B cell (primary cell): ENCODE measurements at regions not wholly inside any gene's neighbourhood (a gene's known extent, or its start where the extent isn't known, plus 50 kb on each side); places are given as distances from the start of the nearest gene placed in this dataset.

ENCODE experiments used
- ATAC-seq: fragments of 200-7000 bp; cut with Tn5 transposase; one replicate; pipeline ENCODE4 v1.10.0; 2021; ENCODE audit warnings: low read depth, mild to moderate bottlenecking, moderate number of reproducible peaks, moderate library complexity
- CTCF ChIA-PET: fragments of 350-600 bp; sonication (Branson Sonifier 250); formaldehyde crosslinking; loops from one replicate; lab custom pipeline; 2021; ENCODE audit warnings: antibody characterized with exemption, inconsistent platforms; lab: Charles Lee
- POLR2A ChIA-PET: fragments of 350-600 bp; sonication (Branson Sonifier 250); formaldehyde crosslinking; loops from one replicate; lab custom pipeline; 2021; ENCODE audit warnings: antibody characterized with exemption; lab: Charles Lee
- DNase-seq: peaks from one replicate; pipeline ENCODE4 v3.0.0; 2013
- H2AFZ ChIP-seq: 2 replicates; pipeline ENCODE4 v1.6.1; 2012; ENCODE audit warnings: mild to moderate bottlenecking, low read depth, low read length; ENCODE audit not compliant: insufficient read depth, poor library complexity, severe bottlenecking
- H3K27ac ChIP-seq, 2 donors: 1 replicate in 1 of 2; 2 replicates in 1 of 2; pipeline ENCODE4 v1.5.1; 2012 to 2013; ENCODE audit warnings: low read length in 2 of 2, mild to moderate bottlenecking in 2 of 2, moderate library complexity in 1 of 2
- H3K27me3 ChIP-seq, 4 experiments: fragments of 200-600 bp in 1 of 4; sonication (generic) in 1 of 4; replicated peaks in 1 of 4; 1 replicate in 2 of 4; 2 replicates in 2 of 4; pipeline versions ENCODE4 v1.6.1 to v1.7.0; 2013 to 2016; ENCODE audit warnings: low read length in 3 of 4, mild to moderate bottlenecking in 2 of 4, mixed read lengths in 1 of 4, moderate library complexity in 1 of 4; ENCODE audit not compliant: insufficient read depth in 4 of 4, control insufficient read depth in 3 of 4; ENCODE audit errors: control extremely low read depth in 1 of 4
- H3K36me3 ChIP-seq, 2 experiments: replicated peaks in 1 of 2; 1 replicate in 1 of 2; 2 replicates in 1 of 2; pipeline versions ENCODE4 v1.6.1 to v1.7.1; 2013; ENCODE audit warnings: low read length in 1 of 2; ENCODE audit not compliant: insufficient read depth in 2 of 2, control insufficient read depth in 1 of 2; ENCODE audit errors: control extremely low read depth in 1 of 2, extremely low read depth in 1 of 2
- H3K4me1 ChIP-seq, 2 donors: fragments of 200-600 bp in 1 of 2; sonication (generic) in 1 of 2; 1 replicate in 1 of 2; 2 replicates in 1 of 2; pipeline versions ENCODE4 v1.5.1 to v1.6.1; 2013 to 2017; ENCODE audit warnings: low read length in 2 of 2; ENCODE audit not compliant: control insufficient read depth in 2 of 2, insufficient read depth in 2 of 2
- H3K4me2 ChIP-seq: replicated peaks from 2 replicates; pipeline ENCODE3; 2012; ENCODE audit warnings: mild to moderate bottlenecking, low read depth, low read length; ENCODE audit not compliant: poor library complexity, severe bottlenecking
- H3K4me3 ChIP-seq, 5 experiments: fragments of 200-600 bp in 1 of 5; sonication (generic) in 1 of 5; 1 replicate in 3 of 5; 2 replicates in 2 of 5; pipeline versions ENCODE4 v1.5.1 to v1.7.0; 2011 to 2016; ENCODE audit warnings: low read length in 4 of 5, mild to moderate bottlenecking in 4 of 5, low read depth in 2 of 5, control low read depth in 1 of 5, moderate library complexity in 1 of 5; ENCODE audit not compliant: insufficient read depth in 1 of 5; ENCODE audit errors: control extremely low read depth in 1 of 5, extremely low read depth in 1 of 5
- H3K79me2 ChIP-seq: fragments of 200-600 bp; sonication (generic); one replicate; pipeline ENCODE4 v1.6.0; 2016; ENCODE audit warnings: low read length; ENCODE audit not compliant: control insufficient read depth, insufficient read depth
- H3K9ac ChIP-seq: fragments of 200-600 bp; sonication (generic); 2 replicates; pipeline ENCODE4 v1.6.1; 2017; ENCODE audit warnings: mild to moderate bottlenecking, low read length, moderate library complexity
- H3K9me3 ChIP-seq, 3 donors: one replicate each; pipeline versions ENCODE4 v1.6.1 to v1.7.1; 2013; ENCODE audit warnings: low read length in 2 of 3; ENCODE audit not compliant: control insufficient read depth in 2 of 3, insufficient read depth in 1 of 3; ENCODE audit errors: control extremely low read depth in 1 of 3
- H4K20me1 ChIP-seq: 2 replicates; pipeline ENCODE4 v1.6.0; 2012; ENCODE audit warnings: mild to moderate bottlenecking, low read length; ENCODE audit not compliant: insufficient read depth, control insufficient read depth, poor library complexity, severe bottlenecking
- H3K27ac Mint-ChIP-seq: one replicate; pipeline ENCODE4 v1.8.0; 2021; ENCODE audit warnings: mixed read lengths
- H3K27me3 Mint-ChIP-seq: one replicate; pipeline ENCODE4 v1.8.0; 2021; ENCODE audit warnings: mixed read lengths
- H3K4me1 Mint-ChIP-seq: one replicate; pipeline ENCODE4 v1.8.0; 2021; ENCODE audit warnings: mixed read lengths
- H3K4me3 Mint-ChIP-seq: one replicate; pipeline ENCODE4 v1.8.0; 2021; ENCODE audit warnings: mixed read lengths
- H3K9me3 Mint-ChIP-seq: one replicate; pipeline ENCODE4 v1.8.0; 2022; ENCODE audit warnings: mixed read lengths; ENCODE audit not compliant: insufficient read depth
- CTCF ChIP-seq: fragments of 200-600 bp; IDR thresholded peaks from one replicate; pipeline ENCODE4 v1.8.0; 2022; ENCODE audit warnings: antibody characterized with exemption, mild to moderate bottlenecking
- EZH2 ChIP-seq: IDR thresholded peaks from 2 replicates; pipeline ENCODE4 v1.6.1; 2012; ENCODE audit warnings: borderline replicate concordance, low read depth, mild to moderate bottlenecking, moderate library complexity, low read length; ENCODE audit not compliant: insufficient read depth, poor library complexity, severe bottlenecking
- WGBS: methylation state at CpG from one replicate; pipeline ENCODE4 v1.1.5; 2013; ENCODE audit warnings: missing lambda C conversion rate; ENCODE audit not compliant: insufficient coverage; 5-methylcytosine and 5-hydroxymethylcytosine counted together
- intact Hi-C: fragments of 100-400 bp; cut with micrococcal nuclease; formaldehyde crosslinking; loops from one replicate; pipeline ENCODE4 v1.10.0; 2022

DNA sequence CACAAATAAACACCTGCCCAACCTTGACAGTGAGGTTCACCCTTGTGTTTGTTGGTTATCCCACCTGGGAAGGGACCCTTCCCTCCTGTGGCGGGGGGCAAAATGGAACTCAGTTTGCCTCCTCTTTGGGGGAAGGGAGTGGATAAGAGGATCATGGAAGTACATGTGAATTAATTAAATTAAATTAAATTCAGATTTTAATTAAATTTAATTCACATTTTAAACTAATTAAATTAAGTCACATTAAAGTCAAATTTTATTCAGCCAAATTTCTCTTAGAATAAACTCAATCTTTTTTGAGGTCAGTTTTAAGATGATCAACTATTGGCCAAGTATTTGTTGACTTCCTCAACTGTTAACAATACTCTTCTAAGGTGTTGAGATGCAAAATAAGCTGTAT, 252.4 kb upstream of the AJAP1 start:
- intact Hi-C loops = no loop called here

More for the DNA sequence above, 252.4 kb upstream of the AJAP1 start:
- no peak for ATAC-seq
- Histone ChIP-seq H3K79me2 (no peaks in the 10 kb centered on the region), H3K9ac (no peak overlapping the region), H3K4me1 (no peaks in the 10 kb centered on the region), H2AFZ (no peak overlapping the region), H3K9me3 (peaks cover 0 to 4% (median 0%) of the 10 kb centered on the region in 3 donors), H3K36me3 (no peaks in the 10 kb centered on the region), H3K4me2 (no peak overlapping the region), H3K27me3 (no peaks in the 10 kb centered on the region), H3K4me3 (no peak overlapping the region), H4K20me1 (no peaks in the 10 kb centered on the region), H3K27ac (no peak overlapping the region)
- Mint-ChIP-seq H3K9me3 (no peaks in the 10 kb centered on the region), H3K27me3 (peaks cover 5% of the 10 kb centered on the region), H3K4me3 (no peak overlapping the region), H3K4me1 (no peaks in the 10 kb centered on the region), H3K27ac (no peak overlapping the region)
- TF ChIP-seq CTCF (no peak), EZH2 (no peak)
- no peak for DNase-seq
- WGBS = no CpG with 5 or more reads among the region's 1 CpG
- POLR2A ChIA-PET = no interaction called here
- CTCF ChIA-PET = no interaction called here
